ENCODE measurements at regions not wholly inside any gene's neighbourhood (a gene's known extent, or its start where the extent isn't known, plus 50 kb on each side); places are given as distances from the start of the nearest gene placed in this dataset.

DNA sequence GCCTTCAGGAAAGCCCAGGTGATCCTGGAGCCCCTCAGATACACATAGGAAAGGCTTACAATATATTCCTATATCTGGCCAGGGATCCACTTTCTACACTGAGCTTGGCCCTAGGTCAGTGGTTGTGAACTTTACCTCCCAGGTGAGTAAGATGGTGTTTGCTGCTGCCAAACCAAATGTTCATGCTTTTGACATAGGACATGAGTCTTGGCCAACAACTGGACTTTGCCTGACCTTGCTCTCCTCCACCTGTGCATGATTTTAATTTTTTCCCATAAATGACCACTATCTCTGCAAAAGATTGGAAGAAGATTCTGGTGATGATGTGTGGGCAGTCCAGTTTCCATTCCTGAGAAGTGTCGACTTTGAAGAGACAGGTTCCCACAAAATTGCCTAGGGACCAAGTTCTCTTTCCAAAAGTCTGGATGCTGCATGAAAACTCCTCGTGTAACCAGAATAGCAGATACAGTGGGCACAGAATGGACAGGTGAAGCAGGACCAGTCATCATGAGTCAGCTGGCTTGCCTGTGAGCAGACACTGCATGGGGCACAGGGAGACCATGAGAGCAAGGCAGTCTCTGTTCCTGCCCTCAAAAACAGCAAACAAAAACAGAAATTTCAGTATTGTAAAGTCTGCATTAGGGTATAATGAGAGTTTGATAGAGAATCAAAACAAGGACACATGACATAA is 226.4 kb upstream of the MON1B start:
- TF ChIP-seq, protein P1, sequence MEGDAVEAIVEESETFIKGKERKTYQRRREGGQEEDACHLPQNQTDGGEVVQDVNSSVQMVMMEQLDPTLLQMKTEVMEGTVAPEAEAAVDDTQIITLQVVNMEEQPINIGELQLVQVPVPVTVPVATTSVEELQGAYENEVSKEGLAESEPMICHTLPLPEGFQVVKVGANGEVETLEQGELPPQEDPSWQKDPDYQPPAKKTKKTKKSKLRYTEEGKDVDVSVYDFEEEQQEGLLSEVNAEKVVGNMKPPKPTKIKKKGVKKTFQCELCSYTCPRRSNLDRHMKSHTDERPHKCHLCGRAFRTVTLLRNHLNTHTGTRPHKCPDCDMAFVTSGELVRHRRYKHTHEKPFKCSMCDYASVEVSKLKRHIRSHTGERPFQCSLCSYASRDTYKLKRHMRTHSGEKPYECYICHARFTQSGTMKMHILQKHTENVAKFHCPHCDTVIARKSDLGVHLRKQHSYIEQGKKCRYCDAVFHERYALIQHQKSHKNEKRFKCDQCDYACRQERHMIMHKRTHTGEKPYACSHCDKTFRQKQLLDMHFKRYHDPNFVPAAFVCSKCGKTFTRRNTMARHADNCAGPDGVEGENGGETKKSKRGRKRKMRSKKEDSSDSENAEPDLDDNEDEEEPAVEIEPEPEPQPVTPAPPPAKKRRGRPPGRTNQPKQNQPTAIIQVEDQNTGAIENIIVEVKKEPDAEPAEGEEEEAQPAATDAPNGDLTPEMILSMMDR (conservative IDR thresholded peaks at IDR 0.05; ENCODE audit: low read depth, low read length), result no peak
- TF ChIP-seq EZH2 (IDR thresholded peaks at IDR 0.05; ENCODE audit: borderline replicate concordance, low read depth, low read length, poor library complexity, severe bottlenecking), result no peak
